Muscle layer of colon (tissue), 2 donors: ENCODE measurements at regions not wholly inside any gene's neighbourhood (a gene's known extent, or its start where the extent isn't known, plus 50 kb on each side); places are given as distances from the start of the nearest gene placed in this dataset.
A peak's percentile ranks its signal among the peaks of the same experiment; 100 is the strongest.

ENCODE experiments used
- H3K27ac ChIP-seq: one replicate; pipeline ENCODE4 v1.7.0; 2013; ENCODE audit warnings: low read depth, mild to moderate bottlenecking, low read length, moderate library complexity
- H3K27me3 ChIP-seq, 2 donors: one replicate each; pipeline ENCODE4 v1.7.0; 2013; ENCODE audit warnings: low read length in 2 of 2, mild to moderate bottlenecking in 2 of 2; ENCODE audit not compliant: insufficient read depth in 2 of 2, control insufficient read depth in 1 of 2
- H3K36me3 ChIP-seq: one replicate; pipeline ENCODE4 v1.7.0; 2013; ENCODE audit warnings: mild to moderate bottlenecking, low read length; ENCODE audit not compliant: insufficient read depth
- H3K4me1 ChIP-seq: one replicate; pipeline ENCODE4 v1.7.0; 2013; ENCODE audit warnings: mild to moderate bottlenecking, low read length; ENCODE audit not compliant: insufficient read depth
- H3K4me3 ChIP-seq, 2 donors: one replicate each; pipeline ENCODE4 v1.7.0; 2013; ENCODE audit warnings: low read length in 2 of 2, low read depth in 1 of 2, mild to moderate bottlenecking in 1 of 2, moderate library complexity in 1 of 2
- H3K9ac ChIP-seq: one replicate; pipeline ENCODE4 v1.7.0; 2013; ENCODE audit warnings: low read length
- H3K9me3 ChIP-seq: one replicate; pipeline ENCODE4 v1.7.0; 2013; ENCODE audit warnings: mild to moderate bottlenecking, low read length
- donor health status: abdominal sarcoma.
- donor health status: Adenocarcinoma of cecum.

- Histone ChIP-seq H3K9ac (no peak overlapping the region), H3K27me3 (no peaks in the 10 kb centered on the region), H3K4me1 (peaks cover 31% of the 10 kb centered on the region), H3K27ac (no peak overlapping the region), H3K4me3 (no peak overlapping the region), H3K36me3 (no peaks in the 10 kb centered on the region), H3K9me3 (no peaks in the 10 kb centered on the region)
Measured at GRCh38 chr1:203401199-203401877, 50.4 kb upstream of the FMOD start.

- H3K9me3 ChIP-seq = no peaks in the 10 kb centered on the region
- H3K36me3 ChIP-seq = no peaks in the 10 kb centered on the region
- H3K27me3 ChIP-seq = no peaks in the 10 kb centered on the region
- H3K27ac ChIP-seq = no peak overlapping the region
- H3K4me1 ChIP-seq = peaks cover 40% of the 10 kb centered on the region
- H3K9ac ChIP-seq = no peak overlapping the region
- H3K4me3 ChIP-seq = no peak overlapping the region
Measured at GRCh38 chr1:203402152-203402551, 51.2 kb upstream of the FMOD start.

- Histone ChIP-seq H3K9me3 (no peaks in the 10 kb centered on the region), H3K36me3 (no peaks in the 10 kb centered on the region), H3K27ac (no peak overlapping the region), H3K9ac (no peak overlapping the region), H3K27me3 (no peaks in the 10 kb centered on the region), H3K4me3 (no peak overlapping the region), H3K4me1 (peaks cover 44% of the 10 kb centered on the region)
Measured at GRCh38 chr1:203402629-203403337, 51.9 kb upstream of the FMOD start.

GRCh38 chr1:203403586-203403985 lies 52.7 kb upstream of the FMOD start:
- H3K4me1 ChIP-seq = peaks cover 52% of the 10 kb centered on the region
- H3K27ac ChIP-seq = no peak overlapping the region

GRCh38 chr1:203404546-203404945 lies 53.6 kb upstream of the FMOD start:
- Histone ChIP-seq H3K4me3 (no peak overlapping the region), H3K27me3 (no peaks in the 10 kb centered on the region), H3K4me1 (peaks cover 62% of the 10 kb centered on the region), H3K27ac (no peak overlapping the region), H3K36me3 (no peaks in the 10 kb centered on the region), H3K9ac (no peak overlapping the region), H3K9me3 (no peaks in the 10 kb centered on the region)

More at GRCh38 chr1:203403586-203403985, 52.7 kb upstream of the FMOD start:
- Histone ChIP-seq H3K36me3 (no peaks in the 10 kb centered on the region), H3K4me3 (no peak overlapping the region), H3K9me3 (no peaks in the 10 kb centered on the region), H3K9ac (no peak overlapping the region), H3K27me3 (no peaks in the 10 kb centered on the region)

- Histone ChIP-seq H3K9me3 (no peaks in the 10 kb centered on the region), H3K4me1 (peaks cover 74% of the 10 kb centered on the region), H3K4me3 (no peak overlapping the region), H3K9ac (no peak overlapping the region), H3K27me3 (no peaks in the 10 kb centered on the region), H3K36me3 (no peaks in the 10 kb centered on the region), H3K27ac (peak overlapping the region; percentile 89)
Measured at GRCh38 chr1:203405703-203406438, 54.9 kb upstream of the FMOD start.

GRCh38 chr1:203406446-203407045 lies 55.6 kb upstream of the FMOD start:
- peaks cover 74% of the 10 kb centered on the region for H3K4me1 ChIP-seq
- no peak overlapping the region for H3K9ac ChIP-seq
- H3K27ac ChIP-seq = peak overlapping the region; percentile 89
- no peaks in the 10 kb centered on the region for H3K9me3 ChIP-seq
- no peak overlapping the region for H3K4me3 ChIP-seq
- no peaks in the 10 kb centered on the region for H3K27me3 ChIP-seq
- no peaks in the 10 kb centered on the region for H3K36me3 ChIP-seq

- Histone ChIP-seq H3K4me1 (peaks cover 69% of the 10 kb centered on the region), H3K9ac (no peak overlapping the region), H3K27ac (peak overlapping the region; percentile 89), H3K9me3 (no peaks in the 10 kb centered on the region), H3K4me3 (no peak overlapping the region), H3K27me3 (no peaks in the 10 kb centered on the region), H3K36me3 (no peaks in the 10 kb centered on the region)
Measured at GRCh38 chr1:203407296-203407695, 56.4 kb upstream of the FMOD start.

GRCh38 chr1:203408486-203409481 lies 57.9 kb upstream of the FMOD start:
- no peaks in the 10 kb centered on the region for H3K27me3 ChIP-seq
- peaks cover 60% of the 10 kb centered on the region for H3K4me1 ChIP-seq
- no peaks in the 10 kb centered on the region for H3K9me3 ChIP-seq
- peak overlapping the region in 1 of 2 donors; percentile 22 for H3K4me3 ChIP-seq
- peak overlapping the region; percentile 14 for H3K9ac ChIP-seq
- peak overlapping the region; percentile 71 for H3K27ac ChIP-seq
- H3K36me3 ChIP-seq = no peaks in the 10 kb centered on the region

GRCh38 chr1:203410182-203410900 lies 59.4 kb upstream of the FMOD start:
- Histone ChIP-seq H3K27ac (no peak overlapping the region), H3K36me3 (no peaks in the 10 kb centered on the region), H3K27me3 (no peaks in the 10 kb centered on the region), H3K9me3 (no peaks in the 10 kb centered on the region), H3K4me1 (peaks cover 52% of the 10 kb centered on the region), H3K4me3 (no peak overlapping the region), H3K9ac (no peak overlapping the region)
